ENCODE measurements at regions not wholly inside any gene's neighbourhood (a gene's known extent, or its start where the extent isn't known, plus 50 kb on each side); places are given as distances from the start of the nearest gene placed in this dataset.

- no peak for TF ChIP-seq ZFP30 (CRISPR knock-in tag; IDR thresholded peaks at IDR 0.05)
- TF ChIP-seq ZFP3 (CRISPR knock-in tag; IDR thresholded peaks at IDR 0.05) = no peak
- no peak for TF ChIP-seq POU6F1 (CRISPR knock-in tag; IDR thresholded peaks at IDR 0.05; ENCODE audit: borderline replicate concordance, low read depth)
- TF ChIP-seq ZC3H10 (CRISPR knock-in tag; IDR thresholded peaks at IDR 0.05) = no peak
- no peak for TF ChIP-seq OSR1 (CRISPR knock-in tag; IDR thresholded peaks at IDR 0.05)
- TF ChIP-seq ARNTL (CRISPR knock-in tag; IDR thresholded peaks at IDR 0.05; ENCODE audit: borderline replicate concordance, low read depth) = no peak
- TF ChIP-seq TSHZ2 (CRISPR knock-in tag; IDR thresholded peaks at IDR 0.05) = no peak
- TF ChIP-seq BACH2 (CRISPR knock-in tag; IDR thresholded peaks at IDR 0.05; ENCODE audit: borderline replicate concordance) = no peak
These were observed 530.0 kb downstream of the BCL11A start for GRCh38 chr2:60023256-60023985.
